ENCODE measurements at regions not wholly inside any gene's neighbourhood (a gene's known extent, or its start where the extent isn't known, plus 50 kb on each side); places are given as distances from the start of the nearest gene placed in this dataset.

DNA sequence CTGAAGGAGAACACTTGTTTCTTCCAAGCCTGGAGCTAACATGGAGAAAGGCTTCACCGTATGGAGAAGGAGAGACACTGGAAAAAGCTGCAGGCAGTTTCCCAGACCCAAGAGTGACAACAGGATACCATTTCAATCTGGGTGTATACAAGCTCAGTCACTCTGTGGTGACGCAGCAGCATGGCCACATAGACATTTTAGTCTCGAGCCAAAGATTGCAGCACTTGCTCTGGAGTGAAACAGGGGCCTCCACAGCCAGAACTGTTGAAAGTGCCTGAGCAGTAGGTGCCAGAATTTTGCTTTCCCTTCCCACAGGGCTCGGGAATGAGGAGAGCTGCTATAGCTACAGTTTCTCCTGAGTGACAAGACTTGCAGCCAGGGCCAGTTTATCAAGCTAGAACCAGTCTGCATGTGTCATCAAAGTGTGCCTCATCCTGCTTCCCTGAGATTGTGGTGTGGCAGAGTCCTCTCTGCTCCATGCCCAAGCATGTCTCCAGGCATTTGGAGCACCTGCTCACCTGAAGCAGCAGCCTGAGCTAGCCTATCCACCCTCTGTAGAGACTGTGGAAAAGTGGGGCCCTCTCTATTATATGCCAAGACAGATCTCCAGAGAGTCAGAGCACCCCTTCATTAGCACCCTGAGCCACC lies 234.6 kb upstream of the CDH19 start:
- intact Hi-C loops (cut with DNase I): no loop called here
- DNase-seq (no peak), ATAC-seq (peak in 2 of 8 donors; percentile 19 to 25)

GRCh38 chr18:66833646-66834045 lies 229.8 kb upstream of the CDH19 start:
- TF ChIP-seq, protein P1, sequence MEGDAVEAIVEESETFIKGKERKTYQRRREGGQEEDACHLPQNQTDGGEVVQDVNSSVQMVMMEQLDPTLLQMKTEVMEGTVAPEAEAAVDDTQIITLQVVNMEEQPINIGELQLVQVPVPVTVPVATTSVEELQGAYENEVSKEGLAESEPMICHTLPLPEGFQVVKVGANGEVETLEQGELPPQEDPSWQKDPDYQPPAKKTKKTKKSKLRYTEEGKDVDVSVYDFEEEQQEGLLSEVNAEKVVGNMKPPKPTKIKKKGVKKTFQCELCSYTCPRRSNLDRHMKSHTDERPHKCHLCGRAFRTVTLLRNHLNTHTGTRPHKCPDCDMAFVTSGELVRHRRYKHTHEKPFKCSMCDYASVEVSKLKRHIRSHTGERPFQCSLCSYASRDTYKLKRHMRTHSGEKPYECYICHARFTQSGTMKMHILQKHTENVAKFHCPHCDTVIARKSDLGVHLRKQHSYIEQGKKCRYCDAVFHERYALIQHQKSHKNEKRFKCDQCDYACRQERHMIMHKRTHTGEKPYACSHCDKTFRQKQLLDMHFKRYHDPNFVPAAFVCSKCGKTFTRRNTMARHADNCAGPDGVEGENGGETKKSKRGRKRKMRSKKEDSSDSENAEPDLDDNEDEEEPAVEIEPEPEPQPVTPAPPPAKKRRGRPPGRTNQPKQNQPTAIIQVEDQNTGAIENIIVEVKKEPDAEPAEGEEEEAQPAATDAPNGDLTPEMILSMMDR (IDR thresholded peaks at IDR 0.05): no peak
- ATAC-seq (no peak), DNase-seq (no peak)
- WGBS, 2 donors: 54 to 58% methylated on average over 4 of the region's 4 CpGs
- H3K9me3 ChIP-seq: peaks cover 0 to 7% (median 0%) of the 10 kb centered on the region in 11 donors
- H3K36me3 ChIP-seq: no peaks in the 10 kb centered on the region
- H3K27ac ChIP-seq: no peak overlapping the region
- no peak overlapping the region for H3K4me3 ChIP-seq
- no peaks in the 10 kb centered on the region for H3K27me3 ChIP-seq
- no peaks in the 10 kb centered on the region for H3K4me1 ChIP-seq
- intact Hi-C loops (cut with DNase I): no loop called here

More for the DNA sequence above, 234.6 kb upstream of the CDH19 start:
- Histone ChIP-seq H3K4me1 (no peaks in the 10 kb centered on the region), H3K36me3 (no peaks in the 10 kb centered on the region), H3K27ac (no peak overlapping the region), H3K27me3 (no peaks in the 10 kb centered on the region), H3K4me3 (no peak overlapping the region), H3K9me3 (peaks cover 0 to 9% (median 0%) of the 10 kb centered on the region in 11 donors)
- 64 to 71% methylated on average over 4 of the region's 4 CpGs for WGBS, 2 donors
- TF ChIP-seq, protein P1 (IDR thresholded peaks at IDR 0.05): no peak

GRCh38 chr18:66826211-66826610 lies 222.3 kb upstream of the CDH19 start:
- no peak overlapping the region for H3K27ac ChIP-seq
- H3K4me3 ChIP-seq: no peak overlapping the region
- DNase-seq (no peak), ATAC-seq (no peak)
- H3K27me3 ChIP-seq: no peaks in the 10 kb centered on the region
- no peaks in the 10 kb centered on the region for H3K4me1 ChIP-seq
- no peaks in the 10 kb centered on the region for H3K36me3 ChIP-seq
- 52 to 73% methylated on average over 1 of the region's 1 CpG for WGBS, 2 donors
- intact Hi-C loops (cut with DNase I): no loop called here
- H3K9me3 ChIP-seq: peaks cover 0 to 29% (median 0%) of the 10 kb centered on the region in 11 donors
- TF ChIP-seq, protein P1 (IDR thresholded peaks at IDR 0.05): no peak

- Histone ChIP-seq H3K36me3 (no peaks in the 10 kb centered on the region), H3K27ac (no peak overlapping the region), H3K27me3 (no peaks in the 10 kb centered on the region), H3K9me3 (peaks cover 0 to 25% (median 0%) of the 10 kb centered on the region in 11 donors), H3K4me3 (no peak overlapping the region), H3K4me1 (no peaks in the 10 kb centered on the region)
- intact Hi-C loops (cut with DNase I): no loop called here
- DNase-seq (no peak), ATAC-seq (peak in 1 of 8 donors; percentile 51)
- WGBS, 2 donors: 73 to 80% methylated on average over 3 of the region's 3 CpGs
- TF ChIP-seq, protein P1 (IDR thresholded peaks at IDR 0.05): no peak
These were observed 221.5 kb upstream of the CDH19 start for GRCh38 chr18:66825347-66825746.

Measured in heart right ventricle (tissue), 16 donors.